ENCODE measurements at regions not wholly inside any gene's neighbourhood (a gene's known extent, or its start where the extent isn't known, plus 50 kb on each side); places are given as distances from the start of the nearest gene placed in this dataset.
"Not testable (repeated sequence)": the region's sequence is repeated elsewhere in the genome, so short reads cannot be mapped to it uniquely, and the experiment has no call there.

GRCh38 chr2:62413116-62413663 lies 92.8 kb downstream of the TMEM17 start:
- peak overlapping the region; percentile 80 for H3K27ac ChIP-seq
- no peak for DNase-seq (ENCODE audit: low read depth, low spot score)

- peak; percentile 53 for DNase-seq (ENCODE audit: low read depth, low spot score)
- H3K27ac ChIP-seq: peak overlapping the region; percentile 80
Measured at GRCh38 chr2:62412347-62412742, 93.7 kb downstream of the TMEM17 start.

DNA sequence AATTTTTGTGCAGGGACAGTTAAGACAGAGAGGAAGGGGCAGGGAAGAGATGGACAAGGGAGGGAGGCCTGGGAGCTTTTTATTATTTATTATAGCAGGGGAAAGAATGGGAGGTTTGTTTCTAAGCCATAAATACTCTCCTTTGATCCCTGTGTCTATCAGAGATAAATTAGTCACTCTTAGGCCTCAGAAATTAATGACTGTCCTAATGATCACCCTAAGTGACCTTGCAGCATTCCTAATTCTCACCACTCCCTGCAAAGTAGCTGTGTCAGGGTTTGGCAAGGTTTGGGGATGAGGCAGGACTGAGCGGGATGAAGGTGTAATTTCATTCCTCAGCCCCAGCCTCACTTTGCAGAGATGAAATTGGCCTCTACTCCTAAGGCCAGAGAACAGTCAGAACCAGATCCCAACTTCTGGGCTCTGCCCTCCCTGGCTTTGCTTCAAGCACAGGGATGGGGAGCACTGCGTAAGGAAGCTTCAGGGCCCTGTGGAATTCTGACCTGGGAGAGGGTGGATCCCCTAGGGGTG lies 95.0 kb downstream of the TMEM17 start:
- DNase-seq (ENCODE audit: low read depth, low spot score): no peak
- H3K27ac ChIP-seq: peak overlapping the region; percentile 80

GRCh38 chr2:62410015-62410453 lies 96.0 kb downstream of the TMEM17 start:
- DNase-seq (ENCODE audit: low read depth, low spot score): no peak
- peak overlapping the region; percentile 80 for H3K27ac ChIP-seq

GRCh38 chr2:62409442-62409841 lies 96.6 kb downstream of the TMEM17 start:
- peak overlapping the region; percentile 80 for H3K27ac ChIP-seq
- peak; percentile 39 for DNase-seq (ENCODE audit: low read depth, low spot score)

DNA sequence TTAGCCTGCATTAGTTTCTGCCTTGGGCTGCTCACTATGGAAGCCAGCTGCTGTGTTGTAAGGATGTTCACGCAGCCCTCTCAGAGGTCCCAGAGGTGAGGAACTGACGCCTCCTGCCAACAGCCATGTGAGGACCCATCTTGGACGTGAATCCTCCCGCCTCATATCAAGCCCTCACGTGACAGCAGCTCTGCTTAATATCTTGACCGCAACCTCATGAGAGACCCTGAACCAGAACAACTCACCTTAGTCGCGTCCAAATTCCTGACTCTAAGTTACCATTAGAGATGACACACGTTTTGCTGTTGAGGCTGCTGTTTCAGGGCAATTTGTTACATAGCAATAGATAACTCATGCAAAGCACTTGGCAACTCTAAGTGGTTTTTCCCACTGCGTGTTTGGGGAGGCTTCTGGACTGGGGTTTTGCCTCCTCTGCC lies 97.7 kb downstream of the TMEM17 start:
- H3K27ac ChIP-seq: no peak overlapping the region
- DNase-seq (ENCODE audit: low read depth, low spot score): no peak

DNA sequence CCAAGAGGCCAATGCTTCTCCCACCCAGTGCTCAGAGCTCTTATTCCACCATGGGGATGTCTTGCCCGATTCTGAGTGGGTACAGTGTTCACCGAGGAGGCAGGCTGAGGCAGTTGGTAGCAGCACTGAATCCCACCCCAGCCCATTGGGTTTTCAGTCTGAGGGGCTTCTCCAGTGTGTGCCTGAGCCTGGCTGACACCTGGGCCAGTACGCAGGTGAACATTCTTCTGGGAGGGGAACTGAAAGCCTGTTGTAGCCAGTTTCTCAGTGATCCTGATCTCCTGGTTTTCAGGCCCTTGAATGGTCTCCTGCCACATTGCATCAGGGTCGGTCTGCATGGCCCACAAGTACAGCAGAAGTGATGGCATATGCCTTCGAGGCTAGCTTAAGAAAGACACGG lies 98.2 kb downstream of the TMEM17 start:
- no peak overlapping the region for H3K27ac ChIP-seq
- no peak for DNase-seq (ENCODE audit: low read depth, low spot score)

DNA sequence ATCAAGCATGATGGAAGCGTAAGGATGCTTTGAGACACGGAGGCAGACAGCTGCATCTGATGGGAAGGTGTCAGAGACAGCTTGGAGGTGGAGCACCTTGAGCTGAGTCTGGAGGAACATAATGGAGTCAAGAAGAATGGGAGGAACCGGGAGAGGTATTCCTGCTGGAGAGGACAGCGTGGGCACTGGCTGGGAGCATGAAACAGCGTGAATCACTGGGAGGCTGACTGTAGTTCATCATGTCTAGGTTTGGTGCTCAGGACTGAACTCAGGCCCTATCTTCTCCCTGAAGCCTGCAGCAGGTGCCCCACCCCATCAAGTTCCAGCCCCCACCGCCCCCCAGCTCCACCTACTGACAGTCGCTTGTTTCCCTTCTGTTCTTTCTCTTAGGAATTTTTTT lies 98.6 kb downstream of the TMEM17 start:
- no peak for DNase-seq (ENCODE audit: low read depth, low spot score)
- no peak overlapping the region for H3K27ac ChIP-seq

DNA sequence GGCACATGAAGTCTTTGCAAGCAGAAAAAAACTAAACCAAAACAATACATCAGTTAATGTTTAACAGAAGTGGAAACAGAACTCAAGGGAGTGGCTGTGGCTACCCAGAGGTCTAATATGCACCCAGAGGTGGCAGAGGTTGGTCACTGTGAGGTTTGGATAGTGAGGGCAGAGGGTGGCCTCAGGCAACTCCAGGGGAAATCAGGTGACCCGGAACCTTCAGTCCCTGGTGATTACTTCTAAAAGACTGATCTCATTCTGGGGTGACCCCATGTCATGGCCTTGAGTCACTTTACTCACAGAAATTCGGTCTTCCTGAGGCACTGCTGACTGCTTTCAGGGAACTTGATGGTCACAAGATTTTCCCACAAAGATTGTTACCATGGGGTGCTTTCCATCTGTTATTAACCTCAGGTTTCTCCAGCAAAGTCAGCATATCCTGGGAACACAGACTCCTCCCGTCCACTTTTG lies 99.4 kb downstream of the TMEM17 start:
- no peak for DNase-seq (ENCODE audit: low read depth, low spot score)
- no peak overlapping the region for H3K27ac ChIP-seq

DNA sequence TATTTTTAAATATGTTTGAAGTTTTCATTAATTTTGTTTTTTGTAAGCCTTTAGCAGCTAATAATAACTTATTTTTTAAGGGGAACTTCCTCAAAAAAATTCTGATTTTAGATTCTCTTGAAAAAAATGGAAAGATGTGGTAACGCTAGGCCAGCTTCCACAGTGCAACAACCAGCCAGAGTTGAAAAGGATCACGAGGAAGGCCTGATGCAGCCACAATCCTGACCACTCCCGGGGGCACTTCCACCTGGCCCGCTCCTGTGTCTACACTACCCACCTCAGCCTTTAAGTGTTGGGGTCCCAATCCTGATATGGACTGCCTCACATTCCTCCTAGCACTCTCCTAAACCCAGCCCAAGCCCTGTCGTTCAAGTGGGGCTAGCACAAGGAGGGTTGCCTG lies 101.1 kb downstream of the TMEM17 start:
- no peak for DNase-seq (ENCODE audit: low read depth, low spot score)
- no peak overlapping the region for H3K27ac ChIP-seq

DNA sequence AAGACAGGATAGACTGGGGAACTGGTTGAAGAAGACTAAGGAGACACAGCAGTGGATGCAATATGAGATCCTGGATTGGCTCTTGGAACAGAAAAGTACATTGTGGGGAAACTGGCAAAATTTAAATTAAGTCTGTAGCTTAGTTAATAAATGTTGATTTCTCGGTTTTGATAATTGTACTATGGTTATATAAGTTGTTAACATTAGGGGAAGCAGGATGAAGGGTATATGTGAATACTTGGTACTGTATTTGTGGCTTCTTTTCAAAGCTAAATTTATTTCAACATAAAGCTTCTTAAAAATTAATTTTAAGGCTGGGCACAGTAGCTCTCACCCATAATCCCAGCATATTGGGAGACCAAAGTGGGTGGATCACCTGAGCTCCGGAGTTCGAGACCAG lies 103.8 kb downstream of the TMEM17 start:
- DNase-seq (ENCODE audit: low read depth, low spot score): no peak

DNA sequence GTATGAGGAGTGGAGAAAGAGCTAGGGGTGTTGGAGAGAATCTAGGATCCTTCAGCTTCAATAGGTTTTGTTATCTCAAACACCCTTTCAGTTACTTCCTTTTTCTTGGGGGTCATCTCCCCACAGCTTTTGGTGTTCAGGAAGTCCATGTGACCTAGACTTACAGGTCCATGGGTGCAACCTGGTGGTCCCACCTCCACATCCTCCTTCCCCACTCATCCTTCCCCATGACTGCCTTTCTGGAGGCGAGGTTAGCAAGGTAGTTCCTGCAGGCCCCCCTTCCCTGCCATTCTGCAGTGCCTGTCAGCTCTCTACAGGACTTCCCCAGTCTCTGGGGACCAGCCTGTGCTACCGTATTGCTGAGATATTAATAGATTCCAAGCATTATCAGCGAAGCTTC lies 107.6 kb downstream of the TMEM17 start:
- no peak for DNase-seq (ENCODE audit: low read depth, low spot score)
- no peak overlapping the region for H3K27ac ChIP-seq

More for the DNA sequence above, 103.8 kb downstream of the TMEM17 start:
- H3K27ac ChIP-seq: no peak overlapping the region

- no peak for DNase-seq (ENCODE audit: low read depth, low spot score)
- no peak overlapping the region for H3K27ac ChIP-seq
Measured at GRCh38 chr2:62396880-62397279, 109.1 kb downstream of the TMEM17 start.

- no peak overlapping the region for H3K27ac ChIP-seq
Measured at GRCh38 chr2:62393293-62393692, 112.7 kb downstream of the TMEM17 start.

GRCh38 chr2:62391696-62392095 lies 114.3 kb downstream of the TMEM17 start:
- no peak for DNase-seq (ENCODE audit: low read depth, low spot score)
- no peak overlapping the region for H3K27ac ChIP-seq

More at GRCh38 chr2:62393293-62393692, 112.7 kb downstream of the TMEM17 start:
- no peak for DNase-seq (ENCODE audit: low read depth, low spot score)

DNA sequence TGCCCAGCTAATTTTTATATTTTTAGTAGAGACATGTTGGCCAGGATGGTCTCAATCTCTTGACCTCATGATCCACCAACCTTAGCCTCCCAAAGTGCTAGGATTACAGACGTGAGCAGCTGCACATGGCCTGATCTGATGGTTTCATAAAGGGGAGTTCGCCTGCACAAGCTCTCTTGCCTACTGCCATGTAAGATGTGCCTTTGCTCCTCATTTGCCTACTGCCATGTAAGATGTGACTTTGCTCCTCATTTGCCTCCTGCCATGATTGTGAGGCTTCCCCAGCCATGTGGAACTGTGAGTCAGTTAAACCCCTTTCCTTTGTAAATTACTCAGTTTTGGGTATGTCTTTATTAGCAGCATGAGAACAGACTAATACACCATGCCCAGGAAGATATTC lies 119.6 kb downstream of the TMEM17 start:
- not testable (repeated sequence) for H3K27ac ChIP-seq; DNase-seq (ENCODE audit: low read depth, low spot score)

DNA sequence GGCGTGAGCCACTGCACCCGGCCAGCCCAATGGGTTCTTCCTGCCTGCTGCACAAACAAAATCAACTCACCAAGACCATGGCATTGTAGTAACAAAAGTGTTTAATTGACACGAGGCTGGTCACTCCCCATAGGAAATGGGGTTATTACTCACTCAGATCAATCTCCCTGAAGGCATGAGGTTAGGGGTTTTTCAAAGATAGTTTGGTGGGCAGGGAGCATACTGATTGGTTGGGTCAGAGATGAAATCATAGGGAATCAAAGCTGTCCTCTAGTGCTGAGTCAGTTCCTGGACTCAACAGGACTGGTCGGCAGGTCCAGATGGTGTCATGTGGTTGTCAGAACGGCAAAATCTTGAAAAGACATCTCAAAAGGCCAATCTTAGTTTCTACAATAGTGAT lies 122.1 kb downstream of the TMEM17 start:
- DNase-seq (ENCODE audit: low read depth, low spot score): no peak

DNA sequence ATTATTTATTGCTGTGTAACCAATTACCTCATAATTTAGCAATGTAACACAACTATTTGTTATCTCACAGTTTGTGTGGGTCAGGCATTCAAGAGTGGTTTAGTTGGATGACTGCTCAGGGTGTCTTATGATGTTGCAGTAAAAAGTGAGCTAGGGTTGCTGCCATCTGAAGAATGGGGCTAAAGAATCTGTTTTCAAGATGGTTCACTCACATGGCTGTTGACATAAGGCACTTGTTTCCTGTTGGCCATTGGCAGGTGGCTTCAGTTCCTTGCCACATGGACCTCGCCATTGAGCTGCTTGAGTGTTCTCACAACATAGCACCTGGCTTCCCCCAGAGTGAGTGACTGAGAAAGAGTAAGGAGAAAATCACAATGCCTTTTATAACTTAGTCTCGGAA lies 123.2 kb downstream of the TMEM17 start:
- no peak overlapping the region for H3K27ac ChIP-seq
- no peak for DNase-seq (ENCODE audit: low read depth, low spot score)

More for the DNA sequence above, 122.1 kb downstream of the TMEM17 start:
- H3K27ac ChIP-seq: no peak overlapping the region

GRCh38 chr2:62382122-62382521 lies 123.9 kb downstream of the TMEM17 start:
- H3K27ac ChIP-seq: no peak overlapping the region
- DNase-seq (ENCODE audit: low read depth, low spot score): no peak

- H3K27ac ChIP-seq: no peak overlapping the region
- no peak for DNase-seq (ENCODE audit: low read depth, low spot score)
Measured at GRCh38 chr2:62381656-62382055, 124.3 kb downstream of the TMEM17 start.

- H3K27ac ChIP-seq: no peak overlapping the region
- no peak for DNase-seq (ENCODE audit: low read depth, low spot score)
Measured at GRCh38 chr2:62379566-62379965, 126.4 kb downstream of the TMEM17 start.

DNA sequence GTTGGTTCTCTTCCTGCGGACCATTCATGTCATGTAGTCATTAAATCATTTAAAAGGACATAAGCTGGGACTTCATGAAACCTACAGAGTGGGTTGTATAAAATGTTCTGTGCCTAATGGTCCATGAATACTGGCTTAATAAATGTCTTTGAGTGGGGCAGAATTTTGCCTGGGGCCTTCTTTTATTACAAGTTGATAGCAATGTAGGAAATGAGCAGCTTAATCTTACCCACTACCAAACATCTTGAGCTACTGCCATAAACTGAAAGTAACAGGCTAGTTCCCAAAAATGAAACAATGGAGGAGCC lies 130.9 kb downstream of the TMEM17 start:
- no peak for DNase-seq (ENCODE audit: low read depth, low spot score)
- H3K27ac ChIP-seq: no peak overlapping the region

Data from epithelial cell of prostate (primary cell).